ENCODE measurements at regions not wholly inside any gene's neighbourhood (a gene's known extent, or its start where the extent isn't known, plus 50 kb on each side); places are given as distances from the start of the nearest gene placed in this dataset.

- no peak for DNase-seq
- Histone ChIP-seq H3K27me3 (no peaks in the 10 kb centered on the region), H3K27ac (no peak overlapping the region), H3K36me3 (no peaks in the 10 kb centered on the region), H3K4me1 (no peaks in the 10 kb centered on the region), H3K9me3 (replicated peaks) (no peaks in the 10 kb centered on the region), H3K4me3 (no peak overlapping the region)
These were observed 264.8 kb downstream of the CETN3 start for GRCh38 chr5:90144625-90145327.

GRCh38 chr5:90142541-90142940 is 267.0 kb downstream of the CETN3 start:
- Histone ChIP-seq H3K36me3 (no peaks in the 10 kb centered on the region), H3K27me3 (no peaks in the 10 kb centered on the region), H3K27ac (no peak overlapping the region), H3K9me3 (replicated peaks) (no peaks in the 10 kb centered on the region), H3K4me1 (no peaks in the 10 kb centered on the region), H3K4me3 (no peak overlapping the region)
- no peak for DNase-seq

DNA sequence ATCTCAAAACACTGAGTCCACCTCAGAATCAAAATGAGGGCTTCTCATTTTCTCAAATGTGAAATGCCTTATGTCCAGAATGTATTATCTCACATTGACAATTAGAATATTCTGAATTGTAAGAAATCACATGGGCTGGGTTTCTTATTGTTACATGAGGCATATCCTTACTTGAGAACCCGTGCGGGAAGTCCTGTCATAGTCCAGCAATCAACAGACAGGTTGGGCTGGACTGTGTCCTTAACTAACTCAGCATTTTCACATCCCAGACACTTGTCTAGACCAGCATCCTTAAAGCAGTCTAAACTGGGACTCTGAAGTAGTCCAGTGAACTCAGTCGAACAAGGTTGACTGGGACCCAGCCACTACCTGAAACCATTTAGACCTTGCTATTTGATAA is 267.6 kb downstream of the CETN3 start:
- H3K27ac ChIP-seq, result no peak overlapping the region
- no peaks in the 10 kb centered on the region for H3K27me3 ChIP-seq
- no peaks in the 10 kb centered on the region for H3K36me3 ChIP-seq
- H3K4me1 ChIP-seq, result no peaks in the 10 kb centered on the region
- no peaks in the 10 kb centered on the region for H3K9me3 ChIP-seq (replicated peaks)
- H3K4me3 ChIP-seq, result no peak overlapping the region
- no peak for DNase-seq

- H3K4me3 ChIP-seq, result no peak overlapping the region
- DNase-seq, result no peak
- no peak overlapping the region for H3K27ac ChIP-seq
- no peaks in the 10 kb centered on the region for H3K27me3 ChIP-seq
- H3K4me1 ChIP-seq, result no peaks in the 10 kb centered on the region
- H3K9me3 ChIP-seq (replicated peaks), result no peaks in the 10 kb centered on the region
- no peaks in the 10 kb centered on the region for H3K36me3 ChIP-seq
These were observed 272.5 kb downstream of the CETN3 start for GRCh38 chr5:90136952-90137528.

- Histone ChIP-seq H3K27ac (no peak overlapping the region), H3K4me1 (no peaks in the 10 kb centered on the region), H3K4me3 (no peak overlapping the region), H3K27me3 (no peaks in the 10 kb centered on the region), H3K36me3 (no peaks in the 10 kb centered on the region), H3K9me3 (replicated peaks) (no peaks in the 10 kb centered on the region)
- DNase-seq, result peak in 1 of 2 experiments; percentile 17
These were observed 273.7 kb downstream of the CETN3 start for GRCh38 chr5:90135779-90136378.

DNA sequence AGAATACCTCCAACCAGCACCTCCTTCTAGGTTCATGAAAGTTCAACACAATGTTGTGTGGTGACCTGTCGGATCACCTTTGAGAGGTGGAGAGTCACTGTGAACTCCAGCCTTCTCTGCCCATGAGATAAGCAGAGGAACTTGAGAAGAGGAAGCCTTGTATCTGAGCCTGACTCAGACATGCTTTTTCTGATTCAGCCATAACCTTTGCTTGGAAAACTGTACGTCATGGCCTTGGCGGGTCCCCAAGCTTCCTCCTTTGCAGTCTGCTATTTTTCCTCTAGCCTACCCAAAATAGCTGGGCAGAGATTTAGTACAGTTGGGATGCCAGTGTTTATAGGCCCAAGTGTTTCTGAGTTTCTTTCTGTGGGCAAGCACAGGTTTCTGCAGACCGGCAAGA is 274.7 kb downstream of the CETN3 start:
- Histone ChIP-seq H3K9me3 (replicated peaks) (no peaks in the 10 kb centered on the region), H3K36me3 (no peaks in the 10 kb centered on the region), H3K27ac (no peak overlapping the region), H3K27me3 (no peaks in the 10 kb centered on the region), H3K4me3 (no peak overlapping the region), H3K4me1 (no peaks in the 10 kb centered on the region)
- no peak for DNase-seq

DNA sequence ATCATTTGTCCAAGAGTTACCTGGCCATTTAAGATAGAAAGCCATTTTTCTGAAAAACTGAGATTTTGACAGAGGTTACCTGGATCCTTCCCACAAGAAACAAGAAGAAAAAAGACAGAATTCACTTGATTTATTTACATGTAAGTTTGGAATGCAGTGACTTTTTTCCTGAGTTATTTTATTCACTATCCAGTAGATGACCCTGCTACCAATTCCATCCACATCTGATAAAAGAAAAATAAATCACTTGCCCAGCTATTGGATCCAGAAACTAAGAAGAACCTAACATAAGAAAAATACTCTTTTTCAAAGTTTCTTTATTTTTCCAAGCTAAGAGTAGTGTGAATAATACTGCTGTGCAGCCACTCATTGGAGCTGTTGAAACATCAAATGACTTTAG is 275.2 kb downstream of the CETN3 start:
- Histone ChIP-seq H3K4me1 (no peaks in the 10 kb centered on the region), H3K36me3 (no peaks in the 10 kb centered on the region), H3K9me3 (replicated peaks) (no peaks in the 10 kb centered on the region), H3K27ac (no peak overlapping the region), H3K27me3 (no peaks in the 10 kb centered on the region), H3K4me3 (no peak overlapping the region)
- DNase-seq, result no peak

- no peak for DNase-seq
- Histone ChIP-seq H3K9me3 (replicated peaks) (no peaks in the 10 kb centered on the region), H3K27ac (no peak overlapping the region), H3K4me3 (no peak overlapping the region), H3K27me3 (no peaks in the 10 kb centered on the region), H3K36me3 (no peaks in the 10 kb centered on the region), H3K4me1 (no peaks in the 10 kb centered on the region)
These were observed 275.6 kb downstream of the CETN3 start for GRCh38 chr5:90133941-90134340.

DNA sequence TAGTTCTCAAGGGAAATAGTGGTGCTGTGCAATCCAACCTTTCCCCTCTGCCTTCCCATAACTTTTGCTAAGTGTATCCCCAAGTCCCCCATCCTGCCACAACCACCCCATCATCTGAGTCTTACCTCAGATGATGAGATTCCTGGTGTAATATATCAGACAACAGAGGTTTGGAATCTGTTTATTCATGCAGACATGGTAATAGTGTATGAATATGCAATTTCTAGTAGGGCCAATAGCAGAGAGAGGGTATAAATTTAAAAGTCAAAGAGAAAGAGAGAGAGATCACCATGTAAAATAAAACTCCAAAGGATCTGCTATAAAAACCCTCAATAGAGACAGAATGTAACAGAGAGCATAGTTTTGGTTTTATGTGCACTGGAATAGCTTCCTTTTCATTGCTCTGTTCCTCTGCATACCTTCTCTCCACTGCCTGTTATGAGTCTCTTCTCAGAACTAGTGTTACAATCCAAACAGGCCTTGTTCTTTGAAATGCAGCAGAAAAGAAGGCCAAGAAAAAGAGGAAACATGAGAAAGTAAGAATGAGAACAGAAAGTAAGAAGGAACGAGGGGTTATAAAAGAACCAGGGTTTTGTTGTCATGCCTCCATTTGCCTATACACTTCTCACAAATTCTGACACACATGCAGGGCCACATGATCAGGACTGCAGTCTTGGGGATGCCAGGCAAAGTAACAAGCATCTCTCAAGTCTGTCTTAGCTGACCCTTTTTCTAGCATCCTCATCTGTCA is 278.0 kb downstream of the CETN3 start:
- Histone ChIP-seq H3K27ac (no peak overlapping the region), H3K4me1 (no peaks in the 10 kb centered on the region), H3K36me3 (no peaks in the 10 kb centered on the region), H3K9me3 (replicated peaks) (no peaks in the 10 kb centered on the region), H3K27me3 (no peaks in the 10 kb centered on the region), H3K4me3 (no peak overlapping the region)
- no peak for DNase-seq

GRCh38 chr5:90128551-90128950 is 281.0 kb downstream of the CETN3 start:
- Histone ChIP-seq H3K9me3 (replicated peaks) (no peaks in the 10 kb centered on the region), H3K27ac (no peak overlapping the region), H3K4me1 (no peaks in the 10 kb centered on the region), H3K27me3 (no peaks in the 10 kb centered on the region), H3K4me3 (no peak overlapping the region), H3K36me3 (no peaks in the 10 kb centered on the region)
- no peak for DNase-seq

GRCh38 chr5:90119531-90119971 is 290.0 kb downstream of the CETN3 start:
- no peaks in the 10 kb centered on the region for H3K9me3 ChIP-seq (replicated peaks)
- H3K27ac ChIP-seq, result no peak overlapping the region
- H3K4me3 ChIP-seq, result no peak overlapping the region
- no peak for DNase-seq
- H3K27me3 ChIP-seq, result no peaks in the 10 kb centered on the region
- no peaks in the 10 kb centered on the region for H3K4me1 ChIP-seq
- H3K36me3 ChIP-seq, result no peaks in the 10 kb centered on the region

DNA sequence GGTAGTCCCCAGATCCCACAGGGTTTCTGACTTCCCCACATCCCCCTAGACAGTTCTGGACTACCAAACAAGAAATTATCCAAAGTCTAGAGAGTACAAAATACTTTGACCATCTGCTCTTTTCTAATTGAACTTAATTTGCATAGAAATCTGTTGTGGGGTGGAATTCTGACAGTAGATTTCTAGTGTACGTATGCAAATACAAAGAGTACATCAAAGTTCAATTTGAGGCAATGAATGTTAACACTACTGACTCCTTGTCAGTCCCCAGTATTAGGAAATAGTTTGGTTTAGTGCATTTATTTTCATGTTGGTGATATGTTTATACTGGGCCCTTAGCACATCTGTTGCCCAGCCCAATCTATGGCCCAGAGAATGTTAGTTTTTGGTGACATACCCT is 292.6 kb downstream of the CETN3 start:
- H3K9me3 ChIP-seq (replicated peaks), result no peaks in the 10 kb centered on the region
- no peak for DNase-seq
- no peak overlapping the region for H3K27ac ChIP-seq
- H3K4me3 ChIP-seq, result no peak overlapping the region
- no peaks in the 10 kb centered on the region for H3K27me3 ChIP-seq
- H3K36me3 ChIP-seq, result no peaks in the 10 kb centered on the region
- H3K4me1 ChIP-seq, result peaks cover under 1% of the 10 kb centered on the region; the same call in 1 of the 2 replicates

DNA sequence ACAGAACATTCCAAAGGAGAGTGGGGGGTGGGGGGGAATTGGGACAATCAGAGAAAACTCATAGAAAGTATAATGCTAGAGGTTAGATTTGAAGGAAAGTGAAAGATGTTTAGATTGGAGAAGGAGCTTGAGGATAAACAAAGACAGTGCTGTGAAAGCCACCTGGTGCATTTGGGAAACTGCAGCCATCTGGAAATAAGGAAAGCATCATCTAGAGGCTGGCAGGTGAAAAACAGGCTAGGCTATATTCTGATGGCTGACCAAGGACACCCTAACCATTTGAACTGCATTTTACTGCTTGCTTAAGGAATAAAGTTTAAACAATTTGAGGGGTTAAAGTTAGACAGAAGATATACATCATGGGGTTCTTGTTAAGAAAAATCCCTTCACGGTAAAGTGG is 296.4 kb downstream of the CETN3 start:
- peaks cover 3% of the 10 kb centered on the region; the same call in 1 of the 2 replicates for H3K4me1 ChIP-seq
- H3K27me3 ChIP-seq, result no peaks in the 10 kb centered on the region
- H3K27ac ChIP-seq, result no peak overlapping the region
- no peak overlapping the region for H3K4me3 ChIP-seq
- no peak for DNase-seq
- no peaks in the 10 kb centered on the region for H3K9me3 ChIP-seq (replicated peaks)
- no peaks in the 10 kb centered on the region for H3K36me3 ChIP-seq

DNA sequence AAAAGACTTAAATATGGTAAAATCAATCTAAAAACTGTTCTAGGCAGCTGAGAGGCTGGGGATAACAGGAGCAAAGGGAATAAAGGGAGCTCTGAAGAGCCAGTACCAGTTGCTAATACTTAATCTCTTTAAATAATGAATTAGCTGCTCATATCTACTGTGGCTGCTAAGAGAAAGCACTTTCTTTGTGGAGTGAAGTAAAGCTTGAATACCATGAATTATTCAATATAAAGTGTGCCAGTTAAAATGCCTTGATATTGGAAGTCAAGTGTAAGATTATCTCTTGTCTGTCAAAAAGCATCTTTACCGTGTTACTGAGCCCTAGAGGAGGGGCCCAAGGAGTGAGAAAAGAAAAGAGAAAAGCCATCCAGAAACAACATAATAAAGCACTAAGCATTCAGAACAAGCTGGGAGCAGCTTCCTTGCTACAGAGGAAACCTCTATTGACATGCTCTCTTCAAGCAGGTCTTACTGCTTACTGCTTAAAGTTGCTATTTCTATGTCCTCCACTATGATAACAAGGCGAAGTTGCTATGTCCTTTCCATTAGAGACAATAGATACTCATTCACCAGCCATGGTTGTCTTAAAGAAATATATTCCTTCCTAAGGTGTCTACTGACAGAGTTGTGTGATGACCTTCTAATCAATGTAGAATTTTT is 297.4 kb downstream of the CETN3 start:
- peaks cover 3% of the 10 kb centered on the region; the same call in 1 of the 2 replicates for H3K4me1 ChIP-seq
- no peaks in the 10 kb centered on the region for H3K27me3 ChIP-seq
- H3K36me3 ChIP-seq, result no peaks in the 10 kb centered on the region
- peak overlapping the region; percentile 6; the same call in 1 of the 2 replicates for H3K4me3 ChIP-seq
- H3K27ac ChIP-seq, result no peak overlapping the region
- no peak for DNase-seq
- H3K9me3 ChIP-seq (replicated peaks), result no peaks in the 10 kb centered on the region
